HG02840 (cell line): ENCODE measurements at regions not wholly inside any gene's neighbourhood (a gene's known extent, or its start where the extent isn't known, plus 50 kb on each side); places are given as distances from the start of the nearest gene placed in this dataset.

ENCODE experiments used
- ATAC-seq: cut with Tn5 transposase; IDR thresholded peaks from one replicate; pipeline ENCODE4 v1.9.1; 2021; ENCODE audit warnings: mild to moderate bottlenecking, moderate library complexity, moderate number of reproducible peaks; ENCODE audit not compliant: unreplicated experiment, low FRiP score

- ATAC-seq = no peak
Measured at GRCh38 chr12:89857652-89858274, 149.1 kb upstream of the ATP2B1 start.

DNA sequence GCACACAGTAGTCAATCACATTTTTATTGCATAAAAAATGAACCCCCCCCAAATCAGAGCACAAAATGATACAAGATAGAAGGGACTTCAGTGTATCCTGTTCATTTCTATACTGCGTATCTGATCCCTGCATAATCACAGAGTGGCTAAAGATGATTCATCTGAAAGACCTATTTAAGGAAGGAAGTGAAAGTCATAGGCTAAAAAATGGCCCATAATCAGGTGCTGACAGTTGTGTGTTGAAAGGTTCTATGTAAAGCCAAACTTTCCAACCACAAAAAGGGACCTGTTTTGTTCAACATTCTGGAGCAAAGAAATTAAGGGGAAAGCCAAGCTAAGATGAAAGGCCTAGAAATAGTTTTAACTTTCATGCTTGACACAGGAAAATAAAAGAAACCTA is 147.8 kb upstream of the ATP2B1 start:
- ATAC-seq = peak; percentile 71

GRCh38 chr12:89848732-89849131 is 140.1 kb upstream of the ATP2B1 start:
- no peak for ATAC-seq

- no peak for ATAC-seq
Measured at GRCh38 chr12:89846473-89847055, 137.9 kb upstream of the ATP2B1 start.

GRCh38 chr12:89845767-89846166 is 137.1 kb upstream of the ATP2B1 start:
- no peak for ATAC-seq

GRCh38 chr12:89845366-89845765 is 136.7 kb upstream of the ATP2B1 start:
- no peak for ATAC-seq

DNA sequence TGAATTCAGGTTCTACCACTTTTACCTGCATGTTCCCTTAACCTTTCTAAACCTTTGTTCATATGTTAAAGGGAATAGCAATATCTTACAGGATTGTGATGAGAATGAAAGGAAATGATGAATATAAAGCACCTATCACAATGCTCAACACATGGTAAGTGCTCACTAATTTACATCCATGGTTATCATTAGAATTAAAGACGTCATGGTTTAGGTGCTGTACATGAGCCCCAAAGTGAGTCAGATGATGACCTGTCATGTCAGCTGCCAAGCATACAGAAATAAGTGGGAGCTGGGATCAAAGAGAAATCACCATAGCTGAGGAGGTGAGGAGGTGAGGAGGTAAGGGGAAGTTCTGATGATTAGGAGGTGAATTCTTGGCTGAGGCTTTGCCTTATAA is 135.9 kb upstream of the ATP2B1 start:
- ATAC-seq = no peak

- ATAC-seq = no peak
Measured at GRCh38 chr12:89840162-89840922, 131.7 kb upstream of the ATP2B1 start.

GRCh38 chr12:89839444-89839843 is 130.8 kb upstream of the ATP2B1 start:
- no peak for ATAC-seq

GRCh38 chr12:89838833-89839232 is 130.2 kb upstream of the ATP2B1 start:
- ATAC-seq = no peak

DNA sequence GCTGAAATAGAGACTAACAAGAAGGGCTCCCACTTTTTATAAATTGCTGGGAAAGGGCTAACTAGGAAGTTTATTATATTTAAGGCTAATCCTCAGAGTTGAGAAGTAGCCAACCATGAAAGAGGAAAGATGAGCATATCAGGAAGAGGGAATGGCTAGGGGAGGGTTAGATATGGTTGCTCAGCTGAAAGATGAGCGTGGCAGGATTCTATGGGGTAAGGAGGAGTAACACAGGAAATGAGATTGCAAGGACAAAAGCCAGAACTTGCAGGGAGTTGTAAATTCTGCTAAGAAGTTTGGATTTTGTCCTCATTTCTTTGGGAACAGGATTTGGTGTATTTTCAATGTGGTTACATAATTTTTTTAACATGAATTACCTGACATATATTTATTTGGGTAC is 127.4 kb upstream of the ATP2B1 start:
- no peak for ATAC-seq

DNA sequence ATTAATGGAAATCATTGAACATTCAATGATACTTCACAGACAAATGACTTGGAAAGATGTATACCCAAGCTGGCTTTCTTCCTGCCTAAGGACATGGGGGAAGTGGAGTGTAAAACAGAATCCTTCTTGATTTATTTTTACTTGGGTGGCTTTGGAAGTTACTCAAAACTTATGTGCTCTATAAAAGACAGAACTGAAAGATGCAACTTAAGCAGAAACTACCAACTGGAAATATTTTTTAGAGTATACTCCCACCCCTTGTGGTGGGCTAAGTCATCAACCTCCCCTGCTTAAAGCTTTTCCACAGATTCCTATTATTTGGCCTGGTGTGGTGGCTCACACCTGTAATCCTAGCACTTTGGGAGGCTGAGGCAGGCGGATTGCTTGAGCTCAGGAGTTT is 126.0 kb upstream of the ATP2B1 start:
- ATAC-seq = no peak

DNA sequence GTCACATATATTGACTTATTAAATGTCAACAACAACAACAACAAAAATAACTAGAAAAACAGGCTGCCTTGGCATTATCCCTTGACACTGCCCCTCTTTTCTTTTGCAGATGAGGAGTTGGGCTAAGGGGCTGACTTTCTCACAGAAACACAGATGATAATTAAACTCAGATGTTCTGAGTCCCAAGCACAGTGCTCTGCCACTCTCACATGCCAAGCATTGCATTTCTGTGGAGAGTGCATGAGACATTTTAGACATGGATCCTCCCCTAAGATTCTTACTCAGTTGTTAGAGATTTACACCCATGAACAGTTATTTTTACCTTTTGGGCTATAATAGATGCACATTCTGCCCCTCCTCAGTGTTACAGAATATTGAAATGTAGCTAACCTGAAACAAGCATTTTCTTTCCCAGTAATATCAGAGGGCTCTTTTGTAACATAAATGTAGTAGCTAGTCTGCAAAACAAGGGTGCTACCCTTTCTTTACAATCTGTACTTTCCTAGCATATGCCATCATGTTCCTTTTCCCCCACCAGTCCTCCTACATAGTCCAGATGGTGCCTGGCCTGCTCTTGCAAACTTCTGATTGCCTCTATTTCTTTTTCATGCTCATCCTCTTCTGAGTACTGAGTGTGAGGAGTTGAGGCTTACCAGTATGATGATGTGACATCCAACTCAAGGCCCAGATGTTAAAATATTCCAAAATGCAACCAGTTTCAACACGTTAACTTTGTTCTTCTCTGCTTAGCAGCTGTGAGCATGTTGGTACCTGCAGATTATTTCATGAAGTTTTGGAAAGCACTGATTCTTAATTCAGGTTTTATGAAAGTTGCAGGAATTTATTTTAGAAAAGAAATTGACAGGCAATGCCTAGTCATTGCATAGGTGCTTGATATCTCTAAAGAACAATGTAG is 125.0 kb upstream of the ATP2B1 start:
- no peak for ATAC-seq

GRCh38 chr12:89832336-89832735 is 123.7 kb upstream of the ATP2B1 start:
- ATAC-seq = no peak

DNA sequence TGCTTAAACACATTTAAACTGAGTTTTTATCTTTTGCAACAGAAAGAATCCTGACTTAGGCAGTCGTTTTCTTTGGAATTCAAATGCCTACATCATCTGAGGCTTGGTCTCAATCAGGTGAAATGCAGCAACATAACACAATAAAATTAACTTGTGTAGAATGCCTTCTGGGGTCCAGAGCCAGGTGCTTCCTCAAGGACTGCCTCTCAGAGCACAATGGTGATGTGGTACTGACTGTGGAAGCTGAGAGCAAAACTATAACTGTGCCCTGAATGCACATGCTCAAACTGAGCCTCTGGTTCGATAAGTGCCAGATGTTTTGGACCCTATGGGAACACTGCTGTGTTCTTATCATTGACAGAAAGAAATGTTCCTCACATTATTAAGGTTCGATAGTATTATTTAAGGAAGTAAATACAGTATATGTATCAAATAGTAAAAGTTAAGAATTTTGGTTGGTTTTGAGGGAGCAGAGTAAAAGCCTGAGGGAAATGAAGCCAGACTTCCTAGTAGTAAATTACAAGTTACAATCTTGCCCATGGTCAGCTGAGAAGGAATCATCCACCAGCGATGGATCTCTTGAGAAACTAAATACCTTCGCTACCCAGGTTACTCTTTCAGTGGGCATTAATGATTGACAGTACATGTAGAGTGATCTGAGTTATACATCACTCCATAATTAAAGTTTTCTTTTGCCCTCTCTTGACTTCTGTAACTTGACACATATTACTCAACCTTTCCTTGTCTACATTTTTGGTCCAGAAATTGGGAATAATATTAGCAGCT is 122.9 kb upstream of the ATP2B1 start:
- no peak for ATAC-seq

- no peak for ATAC-seq
Measured at GRCh38 chr12:89829434-89829975, 120.9 kb upstream of the ATP2B1 start.

DNA sequence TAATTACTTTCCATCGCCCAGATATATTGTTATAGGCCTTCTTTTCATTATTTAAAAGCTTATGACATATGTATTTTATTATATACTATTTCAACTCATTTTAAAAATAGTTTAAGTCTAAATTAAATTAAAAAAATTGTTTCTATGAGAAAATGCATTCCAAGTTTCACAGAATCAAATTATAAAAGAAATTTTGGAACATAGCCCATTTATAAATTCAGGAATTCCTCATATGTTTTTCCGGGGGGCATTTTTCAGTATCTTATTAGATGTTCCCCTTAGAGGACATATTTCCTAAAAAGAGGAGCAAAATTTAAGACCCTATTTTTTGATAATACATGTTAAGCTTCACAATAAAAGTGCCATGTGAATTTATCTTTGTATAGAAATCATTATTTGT is 119.9 kb upstream of the ATP2B1 start:
- ATAC-seq = no peak

DNA sequence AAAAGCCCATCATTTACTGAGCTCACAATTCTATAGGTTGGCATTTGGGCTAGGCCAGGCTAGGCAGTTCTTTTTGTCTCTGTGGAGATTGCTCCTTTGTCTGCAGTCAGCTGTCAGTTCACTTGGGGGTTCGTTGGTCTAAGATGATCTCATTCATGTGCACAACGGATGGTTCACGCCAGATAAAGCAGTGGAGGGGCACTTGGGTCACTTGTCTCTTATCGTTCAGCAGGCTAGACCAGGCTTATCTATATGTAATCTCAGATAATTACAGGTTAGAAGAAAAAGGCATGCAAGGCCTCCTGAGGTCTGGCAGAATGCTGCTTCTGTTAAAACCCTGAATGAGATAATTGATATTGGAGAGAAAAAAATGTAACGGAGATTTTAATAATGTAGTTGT is 119.0 kb upstream of the ATP2B1 start:
- ATAC-seq = no peak

- ATAC-seq = no peak
Measured at GRCh38 chr12:89826468-89826867, 117.8 kb upstream of the ATP2B1 start.
